Choroid plexus epithelial cell (primary cell): ENCODE measurements at regions not wholly inside any gene's neighbourhood (a gene's known extent, or its start where the extent isn't known, plus 50 kb on each side); places are given as distances from the start of the nearest gene placed in this dataset.
A peak's percentile ranks its signal among the peaks of the same experiment; 100 is the strongest.

Experiments
- DNase-seq: peaks from one replicate; pipeline ENCODE4 v3.0.0-alpha.2; 2010; ENCODE audit warnings: low read depth
- H3K4me3 ChIP-seq: 2 replicates; pipeline ENCODE4 v1.5.1; 2011; ENCODE audit warnings: low read depth, mild to moderate bottlenecking, control low read depth, low read length, moderate library complexity
- CTCF ChIP-seq: conservative IDR thresholded peaks from 2 replicates; pipeline ENCODE4 v1.5.1; 2011; ENCODE audit warnings: low read depth, mild to moderate bottlenecking, control low read depth, inconsistent platforms, low read length, moderate library complexity

DNA sequence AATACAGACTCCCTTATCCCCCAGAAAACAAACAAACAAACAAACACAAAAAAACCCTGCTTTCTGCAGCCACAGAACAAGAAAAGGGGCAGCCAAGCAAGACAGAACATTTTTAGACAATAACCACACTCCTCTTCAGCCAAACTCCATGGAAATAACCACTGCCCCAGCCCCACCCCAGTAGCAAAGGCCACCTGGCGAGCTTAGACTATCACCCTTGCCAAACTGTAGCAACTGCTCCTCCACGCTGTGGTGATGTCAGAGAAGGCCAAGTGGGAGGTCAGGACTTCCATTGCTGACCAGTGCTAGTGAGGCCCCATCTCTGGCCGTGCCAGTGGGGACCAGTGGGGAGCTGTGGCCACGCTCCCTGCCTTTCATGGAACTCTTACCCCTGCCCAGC lies 60.3 kb upstream of the CHRNA7 start:
- H3K4me3 ChIP-seq = no peak overlapping the region
- DNase-seq = no peak
- no peak for TF ChIP-seq CTCF

- TF ChIP-seq CTCF = no peak
- DNase-seq = no peak
- H3K4me3 ChIP-seq = no peak overlapping the region
Observed at GRCh38 chr15:31973197-31973596, 57.1 kb upstream of the CHRNA7 start.

- no peak for DNase-seq
- no peak for TF ChIP-seq CTCF
- no peak overlapping the region for H3K4me3 ChIP-seq
Observed at GRCh38 chr15:31974154-31974794, 56.0 kb upstream of the CHRNA7 start.

- TF ChIP-seq CTCF = peak; percentile 67
- no peak overlapping the region for H3K4me3 ChIP-seq
- DNase-seq = peak; percentile 28
Observed at GRCh38 chr15:31974855-31975829, 55.2 kb upstream of the CHRNA7 start.

GRCh38 chr15:31975830-31976229 lies 54.5 kb upstream of the CHRNA7 start:
- no peak overlapping the region for H3K4me3 ChIP-seq
- no peak for DNase-seq
- no peak for TF ChIP-seq CTCF

- TF ChIP-seq CTCF = no peak
- no peak for DNase-seq
- H3K4me3 ChIP-seq = no peak overlapping the region
Observed at GRCh38 chr15:31977138-31977537, 53.2 kb upstream of the CHRNA7 start.
